ENCODE measurements at regions not wholly inside any gene's neighbourhood (a gene's known extent, or its start where the extent isn't known, plus 50 kb on each side); places are given as distances from the start of the nearest gene placed in this dataset.
A peak's percentile ranks its signal among the peaks of the same experiment; 100 is the strongest.

DNA sequence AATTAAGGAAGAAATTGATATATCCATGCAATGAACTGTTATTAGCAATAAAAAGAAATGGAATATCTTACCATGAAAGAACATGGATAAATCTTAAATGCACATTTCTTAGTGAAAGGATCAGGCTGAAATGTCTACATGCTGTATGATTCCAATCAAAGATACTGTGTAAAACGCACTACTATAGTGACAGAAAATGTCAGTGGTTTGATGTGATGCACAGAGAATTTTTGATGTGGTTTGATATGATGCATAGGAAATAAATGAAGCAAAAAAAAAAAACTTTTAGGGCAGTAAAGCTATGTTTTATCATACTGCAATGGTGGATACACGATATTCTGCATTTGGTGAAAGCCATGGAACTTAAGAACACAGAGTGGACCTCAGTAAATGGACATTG, 547.6 kb downstream of the GABRG1 start:
- TF ChIP-seq, protein P1, sequence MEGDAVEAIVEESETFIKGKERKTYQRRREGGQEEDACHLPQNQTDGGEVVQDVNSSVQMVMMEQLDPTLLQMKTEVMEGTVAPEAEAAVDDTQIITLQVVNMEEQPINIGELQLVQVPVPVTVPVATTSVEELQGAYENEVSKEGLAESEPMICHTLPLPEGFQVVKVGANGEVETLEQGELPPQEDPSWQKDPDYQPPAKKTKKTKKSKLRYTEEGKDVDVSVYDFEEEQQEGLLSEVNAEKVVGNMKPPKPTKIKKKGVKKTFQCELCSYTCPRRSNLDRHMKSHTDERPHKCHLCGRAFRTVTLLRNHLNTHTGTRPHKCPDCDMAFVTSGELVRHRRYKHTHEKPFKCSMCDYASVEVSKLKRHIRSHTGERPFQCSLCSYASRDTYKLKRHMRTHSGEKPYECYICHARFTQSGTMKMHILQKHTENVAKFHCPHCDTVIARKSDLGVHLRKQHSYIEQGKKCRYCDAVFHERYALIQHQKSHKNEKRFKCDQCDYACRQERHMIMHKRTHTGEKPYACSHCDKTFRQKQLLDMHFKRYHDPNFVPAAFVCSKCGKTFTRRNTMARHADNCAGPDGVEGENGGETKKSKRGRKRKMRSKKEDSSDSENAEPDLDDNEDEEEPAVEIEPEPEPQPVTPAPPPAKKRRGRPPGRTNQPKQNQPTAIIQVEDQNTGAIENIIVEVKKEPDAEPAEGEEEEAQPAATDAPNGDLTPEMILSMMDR (IDR thresholded peaks at IDR 0.05; ENCODE audit: low read depth, low read length), result no peak
- DNase-seq (ENCODE audit: low read depth, low spot score), result no peak
- no peak overlapping the region for H3K4me3 ChIP-seq (ENCODE audit: low read depth, low read length)
- in situ Hi-C loops (cut with HindIII; ENCODE audit: low sequenced_read_pairs), result no loop called here

GRCh38 chr4:45569619-45570018, 554.2 kb downstream of the GABRG1 start:
- H3K4me3 ChIP-seq (ENCODE audit: low read depth, low read length), result no peak overlapping the region
- TF ChIP-seq, protein P1 (IDR thresholded peaks at IDR 0.05; ENCODE audit: low read depth, low read length), result no peak
- no peak for DNase-seq (ENCODE audit: low read depth, low spot score)
- in situ Hi-C loops (cut with HindIII; ENCODE audit: low sequenced_read_pairs), result no loop called here

DNA sequence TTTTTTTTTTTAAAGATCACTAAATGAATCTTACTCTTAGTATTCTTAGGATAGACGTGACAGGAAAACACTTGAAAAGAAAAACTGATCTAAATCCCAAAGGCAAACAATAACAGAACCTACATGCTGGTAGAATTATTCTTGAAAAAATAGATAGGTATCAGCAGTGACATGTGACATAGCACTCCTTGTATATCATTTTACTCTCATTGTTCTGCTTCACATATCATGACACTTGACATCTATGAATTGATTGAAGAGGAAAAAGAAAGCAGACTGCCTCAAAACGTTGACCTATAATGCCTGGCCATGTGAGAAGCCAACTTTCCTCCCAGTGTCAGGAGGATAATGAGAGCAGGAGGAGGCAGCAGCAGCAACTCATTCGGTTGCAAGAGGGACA, 555.2 kb downstream of the GABRG1 start:
- DNase-seq (ENCODE audit: low read depth, low spot score), result no peak
- TF ChIP-seq, protein P1 (IDR thresholded peaks at IDR 0.05; ENCODE audit: low read depth, low read length), result no peak
- in situ Hi-C loops (cut with HindIII; ENCODE audit: low sequenced_read_pairs), result no loop called here
- no peak overlapping the region for H3K4me3 ChIP-seq (ENCODE audit: low read depth, low read length)

DNA sequence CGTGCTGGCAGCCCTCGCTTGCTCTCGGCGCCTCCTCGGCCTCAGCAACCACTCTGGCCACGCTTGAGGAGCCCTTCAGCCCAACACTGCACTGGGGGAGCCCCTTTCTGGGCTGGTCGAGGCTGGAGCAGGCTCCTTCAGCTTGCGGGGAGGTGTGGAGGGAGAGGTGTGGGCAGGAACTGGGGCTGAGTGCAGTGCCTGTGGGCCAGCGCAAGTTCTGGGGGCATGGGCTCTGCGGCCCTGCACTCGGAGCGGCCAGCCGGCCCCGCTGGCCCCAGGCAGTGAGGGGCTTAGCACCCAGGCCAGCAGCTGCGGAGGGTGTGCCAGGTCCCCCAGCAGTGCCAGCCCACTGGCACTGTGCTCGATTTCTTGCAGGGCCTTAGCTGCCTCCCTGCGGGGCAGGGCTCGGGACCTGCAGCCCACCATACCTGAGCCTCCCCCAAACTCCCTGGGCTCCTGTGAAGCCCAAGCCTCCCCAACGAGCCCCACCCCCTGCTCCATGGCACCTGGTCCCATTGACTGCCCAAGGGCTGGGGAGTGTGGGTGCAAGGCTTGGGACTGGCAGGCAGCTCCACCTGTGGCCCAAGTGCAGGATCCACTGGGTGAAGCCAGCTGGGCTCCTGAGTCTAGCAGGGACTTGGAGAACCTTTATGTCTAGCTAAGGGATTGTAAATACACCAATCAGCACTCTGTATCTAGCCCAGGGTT, 556.8 kb downstream of the GABRG1 start:
- TF ChIP-seq, protein P1 (IDR thresholded peaks at IDR 0.05; ENCODE audit: low read depth, low read length), result no peak
- DNase-seq (ENCODE audit: low read depth, low spot score), result no peak
- H3K4me3 ChIP-seq (ENCODE audit: low read depth, low read length), result no peak overlapping the region
- in situ Hi-C loops (cut with HindIII; ENCODE audit: low sequenced_read_pairs), result no loop called here

DNA sequence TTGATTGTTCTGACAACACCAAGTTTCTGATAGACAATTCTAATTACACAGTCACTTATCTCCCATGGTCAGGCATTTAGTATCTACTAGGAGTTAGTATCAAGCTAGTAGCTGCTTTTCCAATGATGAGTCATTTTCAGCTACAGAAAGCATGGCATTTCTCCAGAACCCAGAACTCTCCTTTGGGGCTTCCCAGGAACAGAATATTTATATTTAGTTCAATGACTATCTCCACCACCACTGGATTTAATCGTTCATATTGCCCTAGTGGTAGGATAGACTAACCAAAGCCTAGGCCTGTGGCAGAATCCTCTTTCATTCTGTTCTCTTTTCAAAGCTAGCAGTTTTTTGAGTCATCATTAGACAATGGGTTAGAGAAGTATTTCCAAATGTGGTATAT, 569.4 kb downstream of the GABRG1 start:
- peak; percentile 27 for DNase-seq (ENCODE audit: low read depth, low spot score)
- TF ChIP-seq, protein P1 (IDR thresholded peaks at IDR 0.05; ENCODE audit: low read depth, low read length), result no peak
- in situ Hi-C loops (cut with HindIII; ENCODE audit: low sequenced_read_pairs), result no loop called here
- no peak overlapping the region for H3K4me3 ChIP-seq (ENCODE audit: low read depth, low read length)

GRCh38 chr4:45550766-45551366, 573.0 kb downstream of the GABRG1 start:
- no peak overlapping the region for H3K4me3 ChIP-seq (ENCODE audit: low read depth, low read length)
- TF ChIP-seq, protein P1 (IDR thresholded peaks at IDR 0.05; ENCODE audit: low read depth, low read length), result no peak
- no peak for DNase-seq (ENCODE audit: low read depth, low spot score)
- in situ Hi-C loops (cut with HindIII; ENCODE audit: low sequenced_read_pairs), result no loop called here
